Fibroblast of gingiva (primary cell): ENCODE measurements at regions not wholly inside any gene's neighbourhood (a gene's known extent, or its start where the extent isn't known, plus 50 kb on each side); places are given as distances from the start of the nearest gene placed in this dataset.
"Not testable (repeated sequence)": the region's sequence is repeated elsewhere in the genome, so short reads cannot be mapped to it uniquely, and the experiment has no call there.

Experiments used
- DNase-seq: peaks from one replicate; pipeline ENCODE4 v3.0.0-alpha.2; 2011; ENCODE audit warnings: low read depth

DNA sequence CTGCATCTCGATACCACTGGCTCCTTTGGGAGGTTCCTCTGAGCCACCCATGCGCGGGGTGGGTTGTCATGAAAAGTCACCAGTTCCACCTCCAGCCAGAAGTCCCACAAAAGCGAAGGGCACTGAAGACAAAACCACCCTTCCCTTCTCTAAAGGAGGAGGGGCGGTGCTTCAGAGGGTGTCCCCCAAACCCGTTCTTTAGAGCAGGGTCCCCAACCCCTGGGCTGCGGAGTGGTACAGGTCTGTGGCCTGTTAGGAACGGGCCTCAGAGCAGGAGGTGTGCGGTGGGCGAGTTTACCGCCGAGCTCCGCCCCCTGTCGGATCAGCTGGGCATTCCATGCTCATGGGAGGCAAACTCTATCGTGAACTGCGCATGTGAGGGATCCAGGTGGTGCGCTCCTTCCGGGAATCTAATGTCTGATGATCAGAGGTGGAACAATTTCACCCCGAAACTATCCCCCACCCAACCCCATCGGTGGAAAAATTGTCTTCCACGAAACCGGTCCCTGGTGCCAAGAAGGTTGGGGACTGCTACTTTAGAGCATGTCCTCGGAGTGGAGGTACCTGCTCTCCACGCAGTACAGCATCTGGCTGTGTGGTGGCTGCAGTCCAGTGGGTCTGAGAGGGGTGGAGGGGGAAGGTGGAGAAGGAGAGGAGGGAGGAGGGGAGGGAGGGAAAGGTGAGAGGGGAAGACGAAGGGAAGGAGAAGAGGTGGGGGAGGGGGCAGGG is 72.9 kb upstream of the SEPTIN5 start:
- DNase-seq: no peak

DNA sequence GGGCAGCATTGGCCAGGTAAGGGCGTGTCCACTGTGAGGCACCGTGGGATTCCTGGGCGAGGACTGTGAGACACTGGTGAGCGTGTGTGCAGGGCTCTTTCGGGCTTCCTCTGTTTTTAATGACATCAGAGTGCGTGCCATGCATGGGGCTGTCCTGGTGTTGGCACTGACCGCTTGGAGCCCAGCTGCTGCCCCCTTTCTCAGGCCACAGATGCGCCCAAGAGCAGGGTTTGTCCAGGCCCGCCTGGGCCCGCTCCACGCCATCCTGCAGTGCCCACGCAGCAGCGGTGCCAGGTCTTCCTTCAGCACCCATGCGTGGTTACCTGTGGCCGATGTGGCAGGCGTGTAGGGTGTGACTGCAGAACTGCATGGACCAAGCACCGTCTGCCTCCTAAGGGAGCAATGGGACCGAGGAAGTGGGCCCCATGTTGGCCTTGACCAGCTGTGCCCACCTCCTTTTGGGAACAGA is 72.3 kb upstream of the SEPTIN5 start:
- no peak for DNase-seq

DNA sequence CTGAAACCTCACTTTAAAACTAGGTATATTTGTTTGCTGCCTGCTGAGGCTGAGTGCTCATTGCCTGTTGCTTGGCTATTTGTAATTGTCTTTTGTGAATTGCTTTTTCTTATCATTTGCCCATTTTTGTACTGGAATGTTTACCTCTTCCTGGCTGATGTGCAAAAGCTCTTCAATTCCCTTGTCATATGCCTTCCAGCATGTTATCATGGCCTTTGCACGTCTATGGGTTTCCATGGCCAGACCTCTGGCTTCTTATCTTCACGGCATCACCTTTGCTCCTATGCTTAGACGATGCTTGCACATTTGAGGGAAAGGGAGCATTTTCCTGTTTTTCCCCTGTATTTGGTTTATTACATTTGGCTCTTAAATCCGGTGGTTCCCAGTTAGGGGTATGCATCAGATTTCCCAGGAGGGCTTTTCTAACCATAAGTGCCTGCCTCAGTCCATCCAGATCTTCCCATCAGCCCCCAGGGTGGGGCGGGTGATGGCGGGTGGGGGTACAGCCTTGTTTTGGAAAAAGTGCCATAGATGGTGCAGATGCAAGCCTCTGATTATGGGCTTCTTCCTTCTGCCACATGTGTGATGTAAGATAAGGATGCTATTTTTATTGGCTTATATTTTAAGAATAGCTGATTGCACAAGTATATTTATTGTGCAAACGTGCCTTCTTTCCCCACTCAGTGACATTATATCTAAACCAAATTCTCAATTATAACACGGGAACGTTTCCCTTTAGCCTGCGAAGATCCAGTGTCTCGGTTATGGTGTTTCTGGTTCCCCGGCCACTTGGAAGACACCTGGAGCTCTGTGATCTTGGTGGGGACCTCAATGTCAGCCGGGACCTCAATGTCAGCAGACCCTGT is 70.6 kb upstream of the SEPTIN5 start:
- DNase-seq: peak; percentile 41

DNA sequence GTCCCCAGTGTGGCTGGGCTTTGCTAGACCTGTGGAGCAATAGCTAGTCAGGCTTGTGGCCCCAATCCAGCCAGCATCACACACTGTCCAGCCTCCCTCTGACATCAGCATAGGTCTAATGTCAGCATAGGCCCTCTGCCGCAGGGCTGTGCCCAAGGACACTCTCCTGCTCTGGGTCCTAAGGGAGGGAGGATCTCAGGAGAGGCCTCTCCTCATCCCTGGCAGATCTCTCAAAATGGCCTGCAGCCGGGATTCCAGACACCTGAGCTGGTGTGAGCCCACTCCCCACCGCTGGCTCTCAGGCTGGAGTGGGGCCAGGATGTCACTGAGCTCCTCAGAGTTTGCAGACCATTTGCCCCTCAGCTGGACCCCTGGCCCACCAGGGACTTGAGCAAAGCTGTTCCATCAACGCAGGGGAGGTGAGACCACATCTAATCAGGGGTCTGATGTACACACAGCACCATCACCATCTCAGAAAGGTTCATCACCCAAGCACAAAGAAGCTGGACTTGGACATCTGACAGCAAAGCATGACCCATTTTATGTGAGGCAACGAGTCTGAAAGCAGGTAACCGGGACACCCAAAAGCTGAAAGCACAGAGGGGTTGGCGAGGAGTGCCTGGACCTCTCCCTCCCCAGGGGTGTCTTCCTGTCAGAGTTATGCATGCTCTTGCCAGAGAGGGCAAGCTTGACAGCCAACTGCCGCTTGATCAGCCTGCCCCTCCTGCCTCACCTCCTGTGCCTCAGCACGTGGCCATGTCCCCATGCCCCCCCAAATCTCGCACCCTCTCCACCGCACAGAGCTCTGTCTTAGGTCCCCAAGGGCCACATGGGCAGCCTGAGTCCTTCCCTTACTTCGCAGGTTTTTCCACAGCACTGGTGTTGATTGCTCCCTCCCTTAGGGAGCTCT is 69.7 kb upstream of the SEPTIN5 start:
- DNase-seq: peak; percentile 49

DNA sequence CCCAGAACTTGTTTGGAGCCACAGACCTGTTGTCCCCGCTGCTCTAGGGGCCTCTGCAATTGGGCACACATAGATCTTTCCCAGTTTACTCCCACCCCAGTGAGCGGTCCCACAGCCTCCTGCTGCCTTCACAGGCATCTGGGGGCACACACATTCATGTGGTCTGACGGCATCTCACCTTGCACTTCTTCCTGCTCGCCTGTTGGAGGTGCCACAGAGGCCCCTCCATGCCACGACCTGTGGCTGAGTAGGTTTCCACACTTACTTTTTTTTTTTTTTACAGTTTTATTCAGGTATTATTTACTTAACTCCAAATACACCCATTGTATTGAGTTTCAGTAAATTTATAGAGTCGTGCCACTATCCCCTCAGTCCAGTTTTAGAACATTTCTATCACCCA is 68.9 kb upstream of the SEPTIN5 start:
- no peak for DNase-seq

DNA sequence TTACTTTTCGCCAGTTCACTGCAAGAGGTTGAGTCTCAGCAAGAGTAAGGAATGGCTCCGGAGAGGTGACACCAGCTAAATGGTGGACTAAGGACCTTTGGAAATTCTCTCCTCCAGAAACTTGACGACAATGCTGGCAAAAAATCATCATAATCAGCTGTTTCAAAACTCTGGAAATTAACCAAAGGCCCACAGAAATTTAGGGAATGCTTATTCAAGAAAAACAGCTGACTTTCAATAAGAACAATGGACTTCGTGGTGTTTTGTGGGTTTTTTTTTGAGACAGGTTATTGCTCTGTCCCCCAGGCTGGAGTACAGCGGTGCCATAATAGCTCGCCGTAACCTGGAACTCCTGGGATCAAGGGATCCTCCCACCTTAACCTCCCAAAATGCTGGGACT is 68.4 kb upstream of the SEPTIN5 start:
- DNase-seq: no peak

DNA sequence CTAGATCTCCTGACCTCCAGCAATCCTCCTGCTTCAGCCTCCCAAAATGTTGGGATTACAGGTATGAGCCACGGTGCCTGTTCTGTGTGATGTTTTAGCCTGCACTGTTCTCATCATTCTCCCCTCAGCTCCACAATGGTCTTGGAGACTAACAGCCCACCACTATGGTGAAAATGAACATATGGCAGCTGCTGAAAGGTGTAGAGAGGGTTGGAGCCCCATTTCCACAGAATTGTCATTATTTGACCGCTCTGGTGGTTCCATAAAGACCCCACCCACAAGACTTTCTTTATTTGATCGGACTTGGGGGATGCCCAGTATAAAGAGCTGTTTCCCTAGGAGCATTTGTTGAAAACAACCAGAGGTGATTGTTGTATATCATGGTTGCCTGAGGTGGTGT is 67.9 kb upstream of the SEPTIN5 start:
- DNase-seq: no peak

DNA sequence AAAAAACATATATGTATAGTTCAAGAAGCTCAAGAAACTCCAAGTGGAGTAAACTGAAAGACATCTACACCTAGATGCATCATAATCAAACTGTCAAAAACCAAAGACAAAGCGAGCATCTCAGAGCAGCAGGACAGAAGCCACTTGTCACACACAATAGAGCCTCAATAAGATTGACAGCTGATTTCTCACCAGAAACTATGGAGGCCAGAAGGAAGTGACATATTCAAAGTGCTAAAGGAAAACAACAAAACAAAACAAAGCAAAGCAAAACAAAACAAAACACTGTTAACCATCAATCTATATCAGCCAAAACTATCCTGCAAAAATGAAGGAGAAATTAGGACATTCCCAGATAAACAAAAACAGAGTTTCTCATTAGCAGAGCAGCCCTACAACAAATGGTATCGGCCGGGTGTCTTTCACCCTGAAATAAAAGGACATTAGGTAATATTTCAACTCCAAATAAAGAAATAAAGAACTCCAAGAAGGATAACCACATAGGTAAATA is 65.8 kb upstream of the SEPTIN5 start:
- no peak for DNase-seq

DNA sequence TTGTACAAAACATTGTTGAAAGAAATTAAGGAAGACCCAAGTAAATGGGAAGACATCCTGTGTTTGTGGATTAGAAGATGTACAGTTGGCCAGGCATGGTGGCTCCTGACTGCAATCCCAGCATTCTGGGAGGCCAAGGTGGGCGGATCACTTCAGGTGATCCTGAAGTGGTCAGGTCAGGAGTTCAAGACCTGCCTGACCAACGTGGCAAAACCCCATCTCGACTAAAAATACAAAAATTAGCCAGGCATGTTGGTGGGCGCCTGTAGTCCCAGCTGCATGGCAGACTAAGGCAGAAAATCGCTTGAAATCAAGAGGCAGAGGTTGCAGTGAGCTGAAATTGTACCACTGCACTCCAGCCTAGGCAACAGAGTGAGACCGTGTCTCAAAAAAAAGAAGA is 62.0 kb upstream of the SEPTIN5 start:
- DNase-seq: no peak

DNA sequence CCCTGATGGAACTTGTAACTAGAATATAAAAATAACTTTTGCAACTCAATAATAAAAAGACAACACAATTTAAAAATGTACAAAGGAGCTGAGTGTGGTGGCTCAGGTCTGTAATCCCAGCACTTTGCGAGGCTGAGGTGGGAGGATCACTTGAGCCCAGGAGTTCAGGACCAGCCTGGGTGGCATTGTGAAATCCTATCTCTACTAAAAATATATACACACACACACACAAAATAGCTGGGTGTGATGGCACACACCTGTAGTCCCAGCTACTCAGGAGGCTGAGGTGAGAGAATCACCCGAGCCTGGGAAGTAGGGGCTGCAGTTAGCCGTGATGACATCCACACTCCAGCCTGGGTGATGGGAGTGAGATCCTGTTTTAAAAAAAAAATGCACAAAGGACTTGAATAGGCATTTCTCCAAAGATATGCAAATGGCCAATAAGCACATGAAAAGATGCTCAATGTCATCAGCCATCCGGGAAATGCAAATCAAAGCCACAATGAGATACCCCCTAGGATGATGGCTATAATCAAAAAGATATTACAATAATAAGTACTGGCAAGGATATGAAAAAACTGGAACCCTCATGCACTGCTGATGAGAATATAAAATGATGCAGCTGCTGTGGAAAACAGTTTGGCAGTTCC is 59.8 kb upstream of the SEPTIN5 start:
- no peak for DNase-seq

DNA sequence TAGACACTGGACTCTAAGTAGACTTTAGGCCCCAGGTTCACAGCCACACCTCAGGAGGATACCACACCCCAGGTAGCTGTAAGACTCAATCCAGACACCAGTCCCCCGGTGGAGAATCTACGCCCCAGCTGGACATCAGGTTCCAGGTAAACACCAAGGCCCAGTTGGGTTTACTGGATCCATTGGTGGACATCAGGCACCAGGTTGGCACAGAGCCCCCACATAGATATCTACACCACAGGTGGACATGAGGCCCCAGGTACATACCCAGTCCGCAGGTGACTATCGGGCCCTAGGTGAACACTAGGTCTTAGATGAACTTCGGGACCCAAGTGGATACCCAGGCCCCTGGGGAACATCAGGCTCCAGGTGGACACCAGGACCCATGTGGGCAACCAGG is 58.9 kb upstream of the SEPTIN5 start:
- DNase-seq: no peak

DNA sequence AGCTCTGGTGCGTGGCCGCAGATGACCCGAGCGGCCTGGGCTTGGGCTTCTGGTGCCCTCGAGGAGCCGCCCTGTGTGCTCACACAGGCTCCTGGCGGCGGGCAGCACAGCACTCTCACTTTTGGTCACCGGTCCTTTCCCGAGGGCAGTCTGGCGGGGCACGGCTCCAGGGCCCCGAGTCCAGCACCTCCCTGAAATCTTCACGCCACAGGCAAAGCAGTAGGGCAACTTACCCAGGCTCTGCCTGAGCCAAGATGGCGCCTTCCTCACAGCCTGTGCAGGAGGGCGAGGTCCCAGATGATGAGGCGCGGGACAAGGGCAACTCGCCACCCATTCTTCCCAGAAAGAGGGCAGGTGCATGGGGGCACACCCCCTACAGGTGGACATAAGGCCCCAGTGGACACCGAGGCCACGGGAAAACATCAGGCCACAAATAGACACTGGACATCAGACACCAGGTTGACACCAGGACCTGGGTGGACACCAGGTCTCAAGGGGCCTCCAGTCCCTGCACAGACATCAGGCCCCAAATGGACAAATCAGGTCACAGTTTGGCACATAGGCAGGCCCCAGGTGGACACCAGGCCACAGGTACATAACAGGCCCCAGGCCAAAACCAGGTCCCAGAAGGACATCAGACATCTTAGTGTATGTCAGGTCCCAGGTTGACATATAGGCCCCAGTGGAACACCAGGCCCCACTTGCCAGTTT is 57.6 kb upstream of the SEPTIN5 start:
- no peak for DNase-seq

DNA sequence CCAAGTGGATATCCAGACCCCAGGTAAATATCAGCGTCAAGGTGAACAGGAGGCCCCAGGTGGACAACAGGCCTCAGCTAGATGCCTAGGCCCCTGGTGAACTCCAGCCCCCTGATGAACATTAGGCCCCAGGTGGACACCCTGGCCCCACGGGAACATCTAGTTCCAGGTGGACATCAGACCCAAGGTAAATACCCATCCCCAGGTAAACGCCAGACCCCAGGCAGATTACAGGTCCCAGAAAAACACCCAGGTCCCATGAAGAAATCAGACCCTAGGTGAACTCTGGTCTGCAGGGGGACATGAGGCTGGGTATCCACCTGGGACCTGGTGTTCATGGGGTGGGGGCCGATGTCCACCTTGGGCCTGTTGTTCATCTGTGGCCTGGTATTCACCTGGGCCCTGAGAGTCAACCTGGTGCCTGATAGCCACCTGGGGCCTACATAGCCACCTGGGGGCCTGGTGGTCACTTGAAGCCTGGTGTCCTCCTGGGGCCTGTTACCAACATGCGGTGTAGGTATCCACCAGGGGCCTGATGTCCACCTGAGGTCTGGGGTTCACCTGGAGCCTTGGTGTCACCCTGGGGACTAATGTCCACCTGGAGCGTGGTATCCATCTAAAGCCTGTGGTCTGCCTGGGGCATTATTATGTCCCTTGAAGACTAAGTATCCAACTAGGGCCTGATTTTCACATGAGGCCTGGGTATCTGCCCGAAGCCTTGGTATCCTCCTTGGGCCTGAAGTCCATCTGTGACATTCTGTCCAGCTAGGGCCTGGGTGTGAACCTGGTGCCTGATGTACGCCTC is 56.8 kb upstream of the SEPTIN5 start:
- DNase-seq: no peak

DNA sequence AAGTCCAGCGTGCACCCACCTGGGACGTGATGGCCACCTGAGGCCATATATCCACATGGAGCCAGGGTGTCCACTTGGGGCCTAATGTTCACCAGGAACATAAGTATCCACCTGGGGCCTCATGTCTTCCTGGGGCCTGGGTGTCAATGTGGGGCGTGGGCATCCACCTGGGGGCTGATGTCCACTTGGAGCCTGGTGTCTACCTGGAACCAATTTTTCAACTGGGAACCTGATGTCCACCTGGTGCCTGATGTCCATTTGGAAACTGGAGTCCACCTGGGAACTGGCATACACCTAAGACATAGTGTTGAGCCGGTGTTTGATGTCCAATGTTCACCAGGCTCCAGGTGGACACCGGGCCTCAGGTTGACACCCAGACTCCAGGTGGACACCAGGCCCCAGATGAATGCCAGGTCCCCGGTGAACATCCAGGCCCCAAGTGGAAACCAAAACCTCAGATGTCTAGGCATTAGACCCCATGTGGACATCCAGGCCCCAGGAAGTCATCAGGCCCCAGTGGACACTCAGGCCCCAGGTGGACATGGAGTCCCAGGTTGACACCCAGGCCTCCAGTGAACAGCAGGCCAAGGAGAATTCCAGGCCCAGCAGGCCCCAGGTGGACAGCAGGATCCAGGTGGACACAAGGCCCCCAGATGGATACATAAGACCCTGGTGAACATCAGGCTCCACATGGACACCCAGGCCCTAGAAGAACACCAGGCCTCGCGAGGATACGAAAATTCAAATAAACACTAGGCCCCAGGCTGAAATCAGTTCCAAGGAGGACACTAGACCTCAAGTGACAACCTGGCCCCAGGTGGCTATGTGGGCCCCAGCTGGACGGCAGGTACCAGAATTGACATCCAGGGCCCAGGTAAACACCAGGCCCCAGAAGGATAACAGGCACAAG is 56.0 kb upstream of the SEPTIN5 start:
- DNase-seq: no peak

DNA sequence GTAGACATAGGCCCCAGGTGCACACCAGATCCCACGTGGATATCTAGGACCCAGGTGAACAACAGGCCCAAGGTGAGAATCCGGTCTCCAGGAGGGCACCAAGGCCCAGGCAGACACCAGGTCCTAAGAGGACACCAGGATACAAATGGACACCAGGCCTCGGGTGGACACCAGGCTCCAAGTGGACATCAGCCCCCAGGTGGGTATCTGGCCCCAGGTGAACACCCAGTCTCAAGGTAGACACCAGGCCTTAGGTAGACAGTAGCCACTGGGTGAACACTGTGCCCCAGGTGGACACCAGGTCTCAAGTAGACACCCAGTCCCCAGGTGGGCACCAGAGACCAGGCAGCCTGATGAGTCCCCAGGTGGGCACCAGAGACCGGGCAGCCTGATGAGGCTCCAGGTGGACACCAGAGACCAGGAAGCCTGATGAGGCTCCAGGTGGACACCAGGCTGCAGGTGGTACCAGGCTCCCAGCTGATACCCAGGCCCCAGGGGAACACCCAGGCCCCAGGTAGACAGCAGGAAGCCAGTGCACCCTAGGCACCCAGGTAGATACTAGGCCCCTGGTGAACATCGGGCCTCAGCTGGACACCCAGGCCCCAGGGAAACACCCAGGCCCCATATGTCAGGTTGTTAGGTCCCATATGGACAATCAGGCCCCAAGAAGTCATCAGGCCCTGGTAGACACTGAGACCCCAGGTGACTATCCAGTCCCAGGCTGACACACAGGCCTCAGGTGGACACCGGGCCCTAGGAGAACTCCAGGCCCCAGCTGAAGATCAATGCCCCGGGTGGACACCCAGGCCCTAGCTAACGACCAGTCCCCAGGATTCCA is 55.1 kb upstream of the SEPTIN5 start:
- no peak for DNase-seq

DNA sequence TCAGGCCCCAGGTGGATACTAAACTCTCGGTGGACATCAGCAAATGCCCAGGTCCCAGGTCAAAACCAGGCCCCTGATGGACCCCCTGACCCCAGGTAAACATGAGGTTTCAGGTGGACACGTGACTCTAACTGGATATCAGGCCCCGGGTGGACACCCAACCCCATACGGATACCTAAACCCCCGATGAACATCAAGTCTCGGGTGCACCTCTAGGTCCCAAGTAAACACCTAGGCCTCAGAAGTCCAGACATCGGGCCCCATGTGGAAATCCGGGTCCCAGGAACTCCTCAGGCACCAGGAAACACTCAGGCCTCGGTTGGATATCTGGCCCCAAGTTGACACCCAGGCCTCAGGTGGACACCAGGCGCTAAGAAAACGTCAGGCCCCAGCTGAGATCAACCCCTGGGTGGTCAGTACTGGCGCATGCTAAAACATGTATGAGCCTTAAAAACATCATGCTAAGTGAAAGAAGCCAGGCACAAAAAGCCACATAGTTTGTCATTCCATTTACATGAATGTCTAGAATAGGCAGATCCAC is 54.4 kb upstream of the SEPTIN5 start:
- DNase-seq: no peak

DNA sequence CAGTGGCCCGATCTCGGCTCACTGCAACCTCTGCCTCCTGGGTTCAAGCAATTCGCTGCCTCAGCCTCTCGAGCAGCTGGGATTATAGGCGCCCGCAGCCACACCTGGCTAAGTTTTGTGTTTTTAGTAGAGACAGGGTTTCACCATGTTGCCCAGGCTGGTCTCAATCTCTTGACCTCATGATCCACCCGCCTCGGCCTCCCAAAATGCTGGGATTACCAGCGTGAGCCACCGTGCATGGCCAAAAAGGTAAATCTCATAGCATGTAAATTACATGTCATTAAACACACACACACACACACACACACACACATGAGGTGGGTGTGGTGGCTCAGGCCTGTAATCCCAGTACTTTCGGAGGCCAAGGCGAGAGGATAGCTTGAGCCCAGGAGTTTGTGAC is 53.7 kb upstream of the SEPTIN5 start:
- not testable (repeated sequence) for DNase-seq

DNA sequence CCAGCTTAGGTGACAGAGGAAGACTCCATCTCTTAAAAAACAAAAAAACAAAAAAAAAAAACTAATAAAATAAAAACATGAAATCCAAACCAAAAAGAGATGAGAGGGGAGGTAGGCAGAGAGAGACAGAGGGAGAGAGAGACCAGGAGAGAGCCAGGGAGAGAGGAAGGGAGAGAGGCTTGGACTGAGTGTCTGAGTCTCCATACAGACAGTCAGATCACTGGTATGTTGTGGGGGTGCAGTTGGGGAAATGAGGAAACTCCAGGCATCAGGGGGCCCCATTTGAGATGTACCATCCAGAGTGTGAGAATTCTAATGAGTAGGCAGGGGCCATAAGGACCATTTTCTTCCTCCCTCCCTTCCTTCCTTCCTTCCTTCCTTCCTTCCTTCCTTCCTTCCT is 53.1 kb upstream of the SEPTIN5 start:
- no peak for DNase-seq
